Tibial nerve (tissue), 4 donors: ENCODE measurements at regions not wholly inside any gene's neighbourhood (a gene's known extent, or its start where the extent isn't known, plus 50 kb on each side); places are given as distances from the start of the nearest gene placed in this dataset.

Experiments
- EP300 ChIP-seq, 2 donors: sonication (generic); formaldehyde crosslinking; IDR thresholded peaks; one replicate each; pipeline ENCODE4 v1.6.1; 2017; ENCODE audit warnings: antibody characterized with exemption in 2 of 2, mild to moderate bottlenecking in 1 of 2
- POLR2A ChIP-seq, 2 donors: fragments of 450-650 bp; IDR thresholded peaks; one replicate each; pipeline ENCODE4 v1.6.1; 2017; ENCODE audit warnings: antibody characterized with exemption in 2 of 2, mild to moderate bottlenecking in 2 of 2, moderate library complexity in 2 of 2
- TF ChIP-seq, protein P1 (sequence below), 5 experiments: fragments of 200-600 bp in 3 of 5; fragments of 450-650 bp in 2 of 5; sonication (generic) in 3 of 5; IDR thresholded peaks; one replicate each; pipeline ENCODE4 v1.5.1; 2016 to 2019; ENCODE audit warnings: antibody characterized with exemption in 5 of 5, mild to moderate bottlenecking in 3 of 5, moderate library complexity in 2 of 5

- TF ChIP-seq, protein P1, sequence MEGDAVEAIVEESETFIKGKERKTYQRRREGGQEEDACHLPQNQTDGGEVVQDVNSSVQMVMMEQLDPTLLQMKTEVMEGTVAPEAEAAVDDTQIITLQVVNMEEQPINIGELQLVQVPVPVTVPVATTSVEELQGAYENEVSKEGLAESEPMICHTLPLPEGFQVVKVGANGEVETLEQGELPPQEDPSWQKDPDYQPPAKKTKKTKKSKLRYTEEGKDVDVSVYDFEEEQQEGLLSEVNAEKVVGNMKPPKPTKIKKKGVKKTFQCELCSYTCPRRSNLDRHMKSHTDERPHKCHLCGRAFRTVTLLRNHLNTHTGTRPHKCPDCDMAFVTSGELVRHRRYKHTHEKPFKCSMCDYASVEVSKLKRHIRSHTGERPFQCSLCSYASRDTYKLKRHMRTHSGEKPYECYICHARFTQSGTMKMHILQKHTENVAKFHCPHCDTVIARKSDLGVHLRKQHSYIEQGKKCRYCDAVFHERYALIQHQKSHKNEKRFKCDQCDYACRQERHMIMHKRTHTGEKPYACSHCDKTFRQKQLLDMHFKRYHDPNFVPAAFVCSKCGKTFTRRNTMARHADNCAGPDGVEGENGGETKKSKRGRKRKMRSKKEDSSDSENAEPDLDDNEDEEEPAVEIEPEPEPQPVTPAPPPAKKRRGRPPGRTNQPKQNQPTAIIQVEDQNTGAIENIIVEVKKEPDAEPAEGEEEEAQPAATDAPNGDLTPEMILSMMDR (IDR thresholded peaks at IDR 0.05): no peak
- TF ChIP-seq POLR2A (IDR thresholded peaks at IDR 0.05): no peak
- TF ChIP-seq EP300 (IDR thresholded peaks at IDR 0.05): no peak
These were observed 211.2 kb upstream of the TLE3 start for GRCh38 chr15:70308735-70309434.
